ENCODE measurements at regions not wholly inside any gene's neighbourhood (a gene's known extent, or its start where the extent isn't known, plus 50 kb on each side); places are given as distances from the start of the nearest gene placed in this dataset.

DNA sequence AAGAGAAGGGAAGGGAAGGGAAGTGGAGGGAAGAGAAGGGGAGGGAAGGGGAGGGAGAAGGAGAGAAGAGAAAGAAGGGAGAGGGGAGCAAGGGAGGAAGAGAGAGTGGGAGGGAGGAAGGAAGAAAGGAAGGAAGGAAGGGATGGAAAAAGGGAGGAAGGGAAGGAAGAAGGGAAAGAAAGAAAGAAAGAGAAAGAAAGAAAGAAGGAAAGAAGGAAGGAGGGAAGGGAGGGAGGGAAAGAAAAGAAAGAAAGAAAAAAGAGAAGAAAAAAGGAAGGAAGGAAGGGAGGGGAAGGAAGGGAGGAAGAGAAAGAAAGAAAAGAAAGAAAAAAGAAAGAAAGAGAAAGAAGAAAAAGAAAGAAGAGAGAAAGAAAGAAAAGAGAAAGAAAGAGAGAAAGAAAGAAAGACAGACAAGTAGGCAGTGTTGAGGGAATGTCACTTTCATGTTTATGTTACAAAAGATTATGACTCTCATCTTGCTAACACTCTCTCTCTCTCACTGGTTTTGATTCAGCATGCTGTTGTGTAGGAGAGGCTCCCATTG, 58.0 kb upstream of the ZNF804A start:
- no peaks in the 10 kb centered on the region for H3K27me3 Mint-ChIP-seq (ENCODE audit: low read depth)
- TF ChIP-seq, protein P1, sequence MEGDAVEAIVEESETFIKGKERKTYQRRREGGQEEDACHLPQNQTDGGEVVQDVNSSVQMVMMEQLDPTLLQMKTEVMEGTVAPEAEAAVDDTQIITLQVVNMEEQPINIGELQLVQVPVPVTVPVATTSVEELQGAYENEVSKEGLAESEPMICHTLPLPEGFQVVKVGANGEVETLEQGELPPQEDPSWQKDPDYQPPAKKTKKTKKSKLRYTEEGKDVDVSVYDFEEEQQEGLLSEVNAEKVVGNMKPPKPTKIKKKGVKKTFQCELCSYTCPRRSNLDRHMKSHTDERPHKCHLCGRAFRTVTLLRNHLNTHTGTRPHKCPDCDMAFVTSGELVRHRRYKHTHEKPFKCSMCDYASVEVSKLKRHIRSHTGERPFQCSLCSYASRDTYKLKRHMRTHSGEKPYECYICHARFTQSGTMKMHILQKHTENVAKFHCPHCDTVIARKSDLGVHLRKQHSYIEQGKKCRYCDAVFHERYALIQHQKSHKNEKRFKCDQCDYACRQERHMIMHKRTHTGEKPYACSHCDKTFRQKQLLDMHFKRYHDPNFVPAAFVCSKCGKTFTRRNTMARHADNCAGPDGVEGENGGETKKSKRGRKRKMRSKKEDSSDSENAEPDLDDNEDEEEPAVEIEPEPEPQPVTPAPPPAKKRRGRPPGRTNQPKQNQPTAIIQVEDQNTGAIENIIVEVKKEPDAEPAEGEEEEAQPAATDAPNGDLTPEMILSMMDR (IDR thresholded peaks at IDR 0.05; ENCODE audit: unreplicated experiment in 3 of 3), result no peak
- no peaks in the 10 kb centered on the region for H3K9me3 Mint-ChIP-seq
- H3K4me1 Mint-ChIP-seq, result no peaks in the 10 kb centered on the region
- H3K36me3 Mint-ChIP-seq (ENCODE audit: low read depth), result no peaks in the 10 kb centered on the region
- H3K4me3 Mint-ChIP-seq, result no peak overlapping the region
- H3K27ac Mint-ChIP-seq, result no peak overlapping the region

DNA sequence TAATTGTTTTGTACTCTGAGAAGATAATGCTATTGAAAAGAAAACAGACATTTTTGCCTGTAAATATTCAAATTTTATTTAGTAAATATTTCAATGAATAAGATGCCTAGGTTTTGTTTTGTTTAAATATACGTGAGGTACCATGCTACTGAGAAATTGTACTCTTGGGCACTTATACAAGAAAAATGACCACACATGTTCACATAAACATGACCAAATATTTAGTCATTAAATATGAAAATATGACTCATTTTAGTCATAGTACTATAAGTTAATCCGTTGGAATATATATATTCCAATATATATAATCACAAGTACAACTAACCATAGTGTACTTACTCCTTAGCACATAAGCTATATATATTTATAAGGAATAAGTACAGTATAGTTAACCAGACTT, 56.7 kb upstream of the ZNF804A start:
- TF ChIP-seq, protein P1 (IDR thresholded peaks at IDR 0.05; ENCODE audit: unreplicated experiment in 3 of 3), result no peak
- Mint-ChIP-seq H3K36me3 (ENCODE audit: low read depth) (no peaks in the 10 kb centered on the region), H3K27me3 (ENCODE audit: low read depth) (no peaks in the 10 kb centered on the region), H3K27ac (no peak overlapping the region), H3K4me1 (no peaks in the 10 kb centered on the region), H3K4me3 (no peak overlapping the region), H3K9me3 (no peaks in the 10 kb centered on the region)

DNA sequence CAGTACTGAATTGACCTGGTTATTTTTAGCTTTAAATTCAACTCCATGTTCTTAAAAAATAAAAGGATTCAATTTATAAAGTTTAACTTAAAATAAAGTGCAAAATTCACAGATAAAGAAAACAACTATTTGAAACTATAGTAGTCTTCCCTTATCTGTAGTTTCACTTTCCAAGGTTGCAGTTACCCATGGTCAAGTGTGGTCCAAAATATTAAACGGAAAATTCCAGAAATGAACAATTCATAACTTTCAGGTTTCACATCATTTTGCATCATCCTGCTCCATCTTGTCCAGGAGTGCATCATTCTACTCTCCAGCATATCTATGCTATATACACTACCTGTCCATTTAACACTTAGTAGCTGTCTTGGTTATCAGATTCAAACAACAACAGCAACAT, 54.5 kb upstream of the ZNF804A start:
- no peak overlapping the region for H3K4me3 Mint-ChIP-seq
- H3K9me3 Mint-ChIP-seq, result no peaks in the 10 kb centered on the region
- no peak overlapping the region for H3K27ac Mint-ChIP-seq
- H3K36me3 Mint-ChIP-seq (ENCODE audit: low read depth), result no peaks in the 10 kb centered on the region
- TF ChIP-seq, protein P1 (IDR thresholded peaks at IDR 0.05; ENCODE audit: unreplicated experiment in 3 of 3), result no peak
- no peaks in the 10 kb centered on the region for H3K27me3 Mint-ChIP-seq (ENCODE audit: low read depth)
- H3K4me1 Mint-ChIP-seq, result no peaks in the 10 kb centered on the region

Measured in nephron (organoid).